Neural cell (in vitro differentiated cells): ENCODE measurements at regions not wholly inside any gene's neighbourhood (a gene's known extent, or its start where the extent isn't known, plus 50 kb on each side); places are given as distances from the start of the nearest gene placed in this dataset.

Experiments
- CTCF ChIP-seq: fragments of 450-650 bp; IDR thresholded peaks from 2 replicates; pipeline ENCODE4 v1.5.1; 2014; ENCODE audit warnings: antibody characterized with exemption, mild to moderate bottlenecking, moderate library complexity; ENCODE audit not compliant: poor library complexity, severe bottlenecking
- EZH2 ChIP-seq: fragments of 200-600, 300-800 bp; shearing (Covaris generic), sonication (generic); IDR thresholded peaks from 2 replicates; pipeline ENCODE4 v1.6.1; 2014; ENCODE audit warnings: antibody characterized with exemption, low read length, borderline replicate concordance, mild to moderate bottlenecking; ENCODE audit not compliant: insufficient read depth, poor library complexity, severe bottlenecking
- POLR2AphosphoS5 ChIP-seq: IDR thresholded peaks from 2 replicates; pipeline ENCODE4 v1.6.1; 2012

GRCh38 chr7:89926701-89927100 is 227.6 kb upstream of the STEAP1 start:
- TF ChIP-seq CTCF: no peak
- TF ChIP-seq POLR2AphosphoS5: no peak
- no peak for TF ChIP-seq EZH2
